H1 (cell line): ENCODE measurements at regions not wholly inside any gene's neighbourhood (a gene's known extent, or its start where the extent isn't known, plus 50 kb on each side); places are given as distances from the start of the nearest gene placed in this dataset.

Source experiments
- POLR2AphosphoS5 ChIP-seq: IDR thresholded peaks from 2 replicates; pipeline ENCODE4 v1.6.1; 2011; ENCODE audit warnings: low read depth, low read length
- POU5F1 ChIP-seq: IDR thresholded peaks from 2 replicates; pipeline ENCODE4 v1.6.1; 2011; ENCODE audit warnings: low read depth, mild to moderate bottlenecking, low read length, moderate library complexity
- RBBP5 ChIP-seq: IDR thresholded peaks from 2 replicates; pipeline ENCODE4 v1.7.1; 2012; ENCODE audit warnings: low read depth, mild to moderate bottlenecking, inconsistent platforms, low read length, moderate library complexity, borderline replicate concordance
- RNF2 ChIP-seq: fragments of 200-900, 300-1000 bp; sonication (generic); IDR thresholded peaks from 2 replicates; pipeline ENCODE4 v1.7.1; 2016; ENCODE audit warnings: borderline replicate concordance, low read depth, mild to moderate bottlenecking, antibody characterized with exemption, low read length; ENCODE audit not compliant: poor library complexity, severe bottlenecking; ENCODE audit errors: missing control alignments

- TF ChIP-seq POLR2AphosphoS5 (no peak), RBBP5 (no peak), POU5F1 (no peak), RNF2 (no peak)
Observed at GRCh38 chr11:29040489-29040888, 932.3 kb downstream of the METTL15 start (continued).
